ENCODE measurements at regions not wholly inside any gene's neighbourhood (a gene's known extent, or its start where the extent isn't known, plus 50 kb on each side); places are given as distances from the start of the nearest gene placed in this dataset.
"Not testable (repeated sequence)": the region's sequence is repeated elsewhere in the genome, so short reads cannot be mapped to it uniquely, and the experiment has no call there.

- not testable (repeated sequence) for TF ChIP-seq CTCF (conservative IDR thresholded peaks at IDR 0.05; ENCODE audit: low read depth, low read length); EZH2 (IDR thresholded peaks at IDR 0.05; ENCODE audit: borderline replicate concordance, low read depth, low read length, poor library complexity, severe bottlenecking)
Observed at GRCh38 chr6:137279279-137279678, 60.1 kb upstream of the IFNGR1 start.
